ENCODE measurements at regions not wholly inside any gene's neighbourhood (a gene's known extent, or its start where the extent isn't known, plus 50 kb on each side); places are given as distances from the start of the nearest gene placed in this dataset.

GRCh38 chr1:219467524-219467923 is 145.4 kb downstream of the ZC3H11B start:
- intact Hi-C loops (cut with micrococcal nuclease) = no loop called here
- Histone ChIP-seq H2AFZ (ENCODE audit: low read length) (no peak overlapping the region), H3K9me3 (ENCODE audit: low read length) (no peaks in the 10 kb centered on the region), H3K27ac (ENCODE audit: low read length) (no peak overlapping the region), H3K27me3 (ENCODE audit: low read length) (no peaks in the 10 kb centered on the region), H3K4me2 (ENCODE audit: low read length) (no peak overlapping the region), H3F3A (ENCODE audit: low read length, unreplicated experiment) (no peaks in the 10 kb centered on the region), H3K9me2 (replicated peaks; ENCODE audit: low read length) (no peaks in the 10 kb centered on the region), H3K4me1 (ENCODE audit: insufficient read depth, low read length) (peaks cover 10% of the 10 kb centered on the region), H3K4me3 (ENCODE audit: low read length) (no peak overlapping the region), H3K9ac (ENCODE audit: low read length) (no peak overlapping the region), H3K79me2 (ENCODE audit: low read length) (no peaks in the 10 kb centered on the region), H3K36me3 (ENCODE audit: low read depth, low read length) (no peaks in the 10 kb centered on the region), H4K20me1 (ENCODE audit: low read length) (no peaks in the 10 kb centered on the region)
- no TSS peak for BruUV-seq (replicated peaks)
- TF ChIP-seq EZH2phosphoT487 (IDR thresholded peaks at IDR 0.05; ENCODE audit: borderline replicate concordance, low read length) = no peak
- TF ChIP-seq CTCF (conservative IDR thresholded peaks at IDR 0.05; ENCODE audit: low read depth, low read length) = no peak
- no peak for TF ChIP-seq EZH2 (IDR thresholded peaks at IDR 0.05; ENCODE audit: low read length, unreplicated experiment)
- POLR2A ChIA-PET (ENCODE audit: unreplicated experiment) = no interaction called here
- ATAC-seq (no peak), DNase-seq (no peak)
- CTCF ChIA-PET = interaction anchor here (0.8 kb wide), 1 partner anchor 42 kb away, joined by 6 read pairs; no protein-coding TSS in a partner anchor

DNA sequence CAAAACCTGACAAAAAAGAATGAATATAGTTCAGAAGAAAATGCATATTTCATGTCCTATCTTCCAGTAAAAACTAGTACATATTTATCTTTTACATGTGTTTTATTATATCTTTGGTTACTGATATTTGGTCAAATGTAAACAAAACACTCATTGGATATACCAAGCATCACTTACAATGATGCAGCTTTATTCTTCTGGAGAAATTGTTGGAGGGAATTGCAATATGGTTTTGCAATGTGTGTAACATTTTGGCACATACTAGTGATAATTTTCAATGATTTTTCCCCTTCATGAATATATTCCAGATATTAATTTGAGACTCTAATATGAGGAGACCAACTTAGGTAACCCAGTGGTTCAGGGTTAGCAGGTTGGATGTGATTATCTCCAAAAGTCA is 146.1 kb downstream of the ZC3H11B start:
- H3K9ac ChIP-seq (ENCODE audit: low read length) = no peak overlapping the region
- H3K36me3 ChIP-seq (ENCODE audit: low read depth, low read length) = no peaks in the 10 kb centered on the region
- no peaks in the 10 kb centered on the region for H3K9me2 ChIP-seq (replicated peaks; ENCODE audit: low read length)
- DNase-seq (no peak), ATAC-seq (no peak)
- H3K27me3 ChIP-seq (ENCODE audit: low read length) = no peaks in the 10 kb centered on the region
- no peak overlapping the region for H3K4me3 ChIP-seq (ENCODE audit: low read length)
- H3K79me2 ChIP-seq (ENCODE audit: low read length) = no peaks in the 10 kb centered on the region
- H3K27ac ChIP-seq (ENCODE audit: low read length) = no peak overlapping the region
- H3K9me3 ChIP-seq (ENCODE audit: low read length) = no peaks in the 10 kb centered on the region
- H3K4me2 ChIP-seq (ENCODE audit: low read length) = no peak overlapping the region
- H2AFZ ChIP-seq (ENCODE audit: low read length) = no peak overlapping the region
- CTCF ChIA-PET = no interaction called here
- POLR2A ChIA-PET (ENCODE audit: unreplicated experiment) = no interaction called here
- peaks cover 10% of the 10 kb centered on the region for H3K4me1 ChIP-seq (ENCODE audit: insufficient read depth, low read length)
- H3F3A ChIP-seq (ENCODE audit: low read length, unreplicated experiment) = no peaks in the 10 kb centered on the region
- no TSS peak for BruUV-seq (replicated peaks)
- TF ChIP-seq EZH2 (IDR thresholded peaks at IDR 0.05; ENCODE audit: low read length, unreplicated experiment) = no peak
- TF ChIP-seq CTCF (conservative IDR thresholded peaks at IDR 0.05; ENCODE audit: low read depth, low read length) = no peak
- no peak for TF ChIP-seq EZH2phosphoT487 (IDR thresholded peaks at IDR 0.05; ENCODE audit: borderline replicate concordance, low read length)
- no peaks in the 10 kb centered on the region for H4K20me1 ChIP-seq (ENCODE audit: low read length)
- intact Hi-C loops (cut with micrococcal nuclease) = no loop called here

GRCh38 chr1:219465212-219466093 is 147.5 kb downstream of the ZC3H11B start:
- Histone ChIP-seq H3K27ac (ENCODE audit: low read length) (peak overlapping the region; percentile 52), H3K9me3 (ENCODE audit: low read length) (no peaks in the 10 kb centered on the region), H3K9me2 (replicated peaks; ENCODE audit: low read length) (no peaks in the 10 kb centered on the region), H3K4me1 (ENCODE audit: insufficient read depth, low read length) (peaks cover 10% of the 10 kb centered on the region), H3K36me3 (ENCODE audit: low read depth, low read length) (no peaks in the 10 kb centered on the region), H3K9ac (ENCODE audit: low read length) (peak overlapping the region; percentile 1; the same call in 1 of the 2 replicates), H3K79me2 (ENCODE audit: low read length) (no peaks in the 10 kb centered on the region), H3F3A (ENCODE audit: low read length, unreplicated experiment) (no peaks in the 10 kb centered on the region), H3K4me2 (ENCODE audit: low read length) (peak overlapping the region; percentile 0; the same call in 1 of the 2 replicates), H3K4me3 (ENCODE audit: low read length) (no peak overlapping the region), H4K20me1 (ENCODE audit: low read length) (no peaks in the 10 kb centered on the region), H3K27me3 (ENCODE audit: low read length) (no peaks in the 10 kb centered on the region), H2AFZ (ENCODE audit: low read length) (0 out of 2 replicates have a peak overlapping the region, but pooled peaks have one; percentile 16)
- CTCF ChIA-PET = no interaction called here
- intact Hi-C loops (cut with micrococcal nuclease) = no loop called here
- POLR2A ChIA-PET (ENCODE audit: unreplicated experiment) = interaction anchor here (0.6 kb wide), 1 partner anchor 28 kb away, joined by 3 read pairs; no protein-coding TSS in a partner anchor
- TF ChIP-seq CTCF (conservative IDR thresholded peaks at IDR 0.05; ENCODE audit: low read depth, low read length) (no peak), EZH2 (IDR thresholded peaks at IDR 0.05; ENCODE audit: low read length, unreplicated experiment) (no peak), EZH2phosphoT487 (IDR thresholded peaks at IDR 0.05; ENCODE audit: borderline replicate concordance, low read length) (no peak)
- DNase-seq (peak; percentile 69), ATAC-seq (peak; percentile 82)
- BruUV-seq (replicated peaks) = no TSS peak

All from PC-3 (cell line).